ENCODE measurements at regions not wholly inside any gene's neighbourhood (a gene's known extent, or its start where the extent isn't known, plus 50 kb on each side); places are given as distances from the start of the nearest gene placed in this dataset.

DNA sequence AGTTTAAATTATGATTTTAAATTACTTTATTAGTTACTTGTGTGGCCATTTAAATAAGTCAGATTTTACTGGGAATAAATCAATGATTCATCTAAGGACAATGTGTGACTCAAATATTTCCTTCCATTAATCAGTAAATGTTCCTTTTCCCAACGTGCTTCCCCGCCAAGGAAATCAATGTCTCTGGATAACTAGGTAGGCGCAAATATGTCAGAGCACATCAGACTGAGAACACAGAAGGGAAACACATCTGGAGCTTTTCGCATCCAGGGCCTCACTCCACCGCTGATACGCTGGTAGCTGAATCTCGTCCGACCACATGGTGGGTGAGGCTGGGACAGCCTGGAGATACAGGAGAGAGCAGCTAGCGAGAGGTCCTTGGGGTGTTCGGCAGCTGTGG lies 56.4 kb upstream of the RPS6KA2 start:
- no peak overlapping the region for H3K4me3 ChIP-seq
- no peaks in the 10 kb centered on the region for H3K4me1 ChIP-seq (replicated peaks)
- intact Hi-C loops (cut with DNase I), result no loop called here
- no peaks in the 10 kb centered on the region for H3K27me3 ChIP-seq (replicated peaks; ENCODE audit: insufficient read depth)
- H3K27ac ChIP-seq, result no peak overlapping the region
- no peak for DNase-seq (ENCODE audit: low spot score)
- H3K36me3 ChIP-seq, result no peaks in the 10 kb centered on the region
- no peaks in the 10 kb centered on the region for H3K9me3 ChIP-seq
- TF ChIP-seq POLR2AphosphoS5 (IDR thresholded peaks at IDR 0.05) (no peak), POLR2A (IDR thresholded peaks at IDR 0.05) (no peak)
- TF ChIP-seq, protein P1, sequence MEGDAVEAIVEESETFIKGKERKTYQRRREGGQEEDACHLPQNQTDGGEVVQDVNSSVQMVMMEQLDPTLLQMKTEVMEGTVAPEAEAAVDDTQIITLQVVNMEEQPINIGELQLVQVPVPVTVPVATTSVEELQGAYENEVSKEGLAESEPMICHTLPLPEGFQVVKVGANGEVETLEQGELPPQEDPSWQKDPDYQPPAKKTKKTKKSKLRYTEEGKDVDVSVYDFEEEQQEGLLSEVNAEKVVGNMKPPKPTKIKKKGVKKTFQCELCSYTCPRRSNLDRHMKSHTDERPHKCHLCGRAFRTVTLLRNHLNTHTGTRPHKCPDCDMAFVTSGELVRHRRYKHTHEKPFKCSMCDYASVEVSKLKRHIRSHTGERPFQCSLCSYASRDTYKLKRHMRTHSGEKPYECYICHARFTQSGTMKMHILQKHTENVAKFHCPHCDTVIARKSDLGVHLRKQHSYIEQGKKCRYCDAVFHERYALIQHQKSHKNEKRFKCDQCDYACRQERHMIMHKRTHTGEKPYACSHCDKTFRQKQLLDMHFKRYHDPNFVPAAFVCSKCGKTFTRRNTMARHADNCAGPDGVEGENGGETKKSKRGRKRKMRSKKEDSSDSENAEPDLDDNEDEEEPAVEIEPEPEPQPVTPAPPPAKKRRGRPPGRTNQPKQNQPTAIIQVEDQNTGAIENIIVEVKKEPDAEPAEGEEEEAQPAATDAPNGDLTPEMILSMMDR (IDR thresholded peaks at IDR 0.05), result no peak
- 86% methylated on average over 10 of the region's 10 CpGs for WGBS

- H3K9me3 ChIP-seq, result no peaks in the 10 kb centered on the region
- no peaks in the 10 kb centered on the region for H3K27me3 ChIP-seq (replicated peaks; ENCODE audit: insufficient read depth)
- H3K27ac ChIP-seq, result no peak overlapping the region
- no peaks in the 10 kb centered on the region for H3K36me3 ChIP-seq
- no peak overlapping the region for H3K4me3 ChIP-seq
- TF ChIP-seq POLR2AphosphoS5 (IDR thresholded peaks at IDR 0.05), result no peak
- TF ChIP-seq, protein P1 (IDR thresholded peaks at IDR 0.05), result no peak
- no peak for TF ChIP-seq POLR2A (IDR thresholded peaks at IDR 0.05)
- DNase-seq (ENCODE audit: low spot score), result no peak
- intact Hi-C loops (cut with DNase I), result no loop called here
- 95% methylated on average over 31 of the region's 31 CpGs for WGBS
- H3K4me1 ChIP-seq (replicated peaks), result no peaks in the 10 kb centered on the region
Observed at GRCh38 chr6:166679566-166679965, 52.5 kb upstream of the RPS6KA2 start.

- Histone ChIP-seq H3K36me3 (no peaks in the 10 kb centered on the region), H3K27me3 (replicated peaks; ENCODE audit: insufficient read depth) (no peaks in the 10 kb centered on the region), H3K4me1 (replicated peaks) (no peaks in the 10 kb centered on the region), H3K4me3 (no peak overlapping the region), H3K27ac (no peak overlapping the region), H3K9me3 (no peaks in the 10 kb centered on the region)
- intact Hi-C loops (cut with DNase I), result no loop called here
- TF ChIP-seq, protein P1 (IDR thresholded peaks at IDR 0.05), result no peak
- TF ChIP-seq POLR2AphosphoS5 (IDR thresholded peaks at IDR 0.05), result peak; percentile 18
- TF ChIP-seq POLR2A (IDR thresholded peaks at IDR 0.05), result no peak
- WGBS, result 74% methylated on average over 10 of the region's 10 CpGs
- DNase-seq (ENCODE audit: low spot score), result no peak
Observed at GRCh38 chr6:166678426-166678825, 51.4 kb upstream of the RPS6KA2 start.

GRCh38 chr6:166677941-166678340 lies 50.9 kb upstream of the RPS6KA2 start:
- Histone ChIP-seq H3K4me1 (replicated peaks) (no peaks in the 10 kb centered on the region), H3K4me3 (no peak overlapping the region), H3K27me3 (replicated peaks; ENCODE audit: insufficient read depth) (no peaks in the 10 kb centered on the region), H3K36me3 (no peaks in the 10 kb centered on the region), H3K27ac (no peak overlapping the region), H3K9me3 (no peaks in the 10 kb centered on the region)
- no peak for TF ChIP-seq POLR2A (IDR thresholded peaks at IDR 0.05)
- no peak for TF ChIP-seq POLR2AphosphoS5 (IDR thresholded peaks at IDR 0.05)
- TF ChIP-seq, protein P1 (IDR thresholded peaks at IDR 0.05), result no peak
- 89% methylated on average over 6 of the region's 6 CpGs for WGBS
- no peak for DNase-seq (ENCODE audit: low spot score)
- intact Hi-C loops (cut with DNase I), result no loop called here
